H1 (cell line): ENCODE measurements at regions not wholly inside any gene's neighbourhood (a gene's known extent, or its start where the extent isn't known, plus 50 kb on each side); places are given as distances from the start of the nearest gene placed in this dataset.
"Not testable (repeated sequence)": the region's sequence is repeated elsewhere in the genome, so short reads cannot be mapped to it uniquely, and the experiment has no call there.

Experiments used
- CTCF ChIA-PET: fragments of 300-600 bp; sonication (Branson Sonifier 250); formaldehyde crosslinking; loops from one replicate; lab custom pipeline; 2021; ENCODE audit not compliant: partially characterized antibody; lab: Charles Lee
- POLR2A ChIA-PET: fragments of 300-600 bp; sonication (Branson Sonifier 250); formaldehyde crosslinking; loops from one replicate; lab custom pipeline; 2021; ENCODE audit warnings: inconsistent platforms; ENCODE audit not compliant: partially characterized antibody; lab: Charles Lee
- DNase-seq, 2 experiments: peaks; one replicate each; pipeline versions ENCODE4 v3.0.0 to v3.0.0-alpha.2; 2010 to 2022; ENCODE audit warnings: low spot score in 2 of 2, low read depth in 1 of 2, mixed read lengths in 1 of 2
- FAIRE-seq: peaks from 2 replicates; lab custom pipeline; 2011; peaks lifted over from hg19 to GRCh38; lab: Jason Lieb, UNC
- H2AFZ ChIP-seq: 2 replicates; pipeline ENCODE4 v1.8.1; 2012; ENCODE audit warnings: low read length, inconsistent platforms
- H2AK5ac ChIP-seq: 2 replicates; pipeline ENCODE4 v1.6.1; 2013; ENCODE audit warnings: low read depth, low read length
- H2BK120ac ChIP-seq: replicated peaks from 2 replicates; pipeline ENCODE3; 2013; ENCODE audit warnings: low read depth, low read length, inconsistent platforms
- H2BK12ac ChIP-seq: 2 replicates; pipeline ENCODE4 v1.6.1; 2013; ENCODE audit warnings: low read depth, low read length
- H2BK15ac ChIP-seq: 2 replicates; pipeline ENCODE4 v1.6.1; 2013; ENCODE audit warnings: low read length
- H2BK20ac ChIP-seq: 2 replicates; pipeline ENCODE4 v1.6.1; 2013; ENCODE audit warnings: low read length
- H2BK5ac ChIP-seq: 2 replicates; pipeline ENCODE4 v1.6.1; 2013; ENCODE audit warnings: low read depth, low read length
- H3K14ac ChIP-seq: 2 replicates; pipeline ENCODE4 v1.6.1; 2013; ENCODE audit warnings: inconsistent platforms; ENCODE audit not compliant: insufficient read length
- H3K18ac ChIP-seq: 2 replicates; pipeline ENCODE4 v1.6.1; 2013; ENCODE audit warnings: low read length; ENCODE audit errors: extremely low read depth
- H3K23ac ChIP-seq: 2 replicates; pipeline ENCODE4 v1.6.1; 2013; ENCODE audit warnings: inconsistent platforms; ENCODE audit not compliant: insufficient read length
- H3K23me2 ChIP-seq: 2 replicates; pipeline ENCODE4 v1.6.1; 2013; ENCODE audit warnings: low read depth, low read length
- H3K27ac ChIP-seq: 2 replicates; pipeline ENCODE4 v1.6.1; 2011; ENCODE audit warnings: low read depth, low read length, inconsistent platforms
- H3K27me3 ChIP-seq, 4 experiments: replicated peaks in 1 of 4; 1 replicate in 1 of 4; 2 replicates in 3 of 4; pipeline versions ENCODE4 v1.6.1 to v1.8.1; 2011 to 2013; ENCODE audit warnings: low read length in 3 of 4, mild to moderate bottlenecking in 3 of 4, inconsistent platforms in 2 of 4, mixed read lengths in 2 of 4, moderate library complexity in 1 of 4; ENCODE audit not compliant: control insufficient read depth in 3 of 4, insufficient read depth in 3 of 4; ENCODE audit errors: extremely low read depth in 1 of 4
- H3K36me3 ChIP-seq, 4 experiments: 2 replicates each; pipeline versions ENCODE4 v1.6.1 to v1.8.1; 2011 to 2013; ENCODE audit warnings: mild to moderate bottlenecking in 4 of 4, low read length in 3 of 4, moderate library complexity in 2 of 4, control low read depth in 1 of 4, inconsistent platforms in 1 of 4; ENCODE audit not compliant: insufficient read depth in 4 of 4, control insufficient read depth in 2 of 4
- H3K4ac ChIP-seq: replicated peaks from 2 replicates; pipeline ENCODE3; 2013; ENCODE audit warnings: low read length, low read depth, mixed read lengths, inconsistent platforms; ENCODE audit not compliant: insufficient read length
- H3K4me1 ChIP-seq, 4 experiments: replicated peaks in 1 of 4; 1 replicate in 1 of 4; 2 replicates in 3 of 4; pipeline versions ENCODE4 v1.6.1 to v1.8.1; 2011 to 2013; ENCODE audit warnings: low read length in 3 of 4, inconsistent platforms in 2 of 4, mixed read lengths in 1 of 4; ENCODE audit not compliant: insufficient read depth in 4 of 4, control insufficient read depth in 3 of 4
- H3K4me2 ChIP-seq, 2 experiments: 2 replicates each; pipeline versions ENCODE4 v1.6.1 to v1.8.1; 2011 to 2013; ENCODE audit warnings: low read depth in 2 of 2, low read length in 2 of 2, control low read depth in 1 of 2, inconsistent platforms in 1 of 2, mild to moderate bottlenecking in 1 of 2; ENCODE audit not compliant: insufficient read depth in 1 of 2
- H3K4me3 ChIP-seq, 4 experiments: fragments of 200-600, 300-600 bp in 1 of 4; sonication (generic), shearing (Covaris generic), sonication (Bioruptor Twin) in 1 of 4; 2 replicates each; pipeline versions ENCODE4 v1.5.1 to v1.8.1; 2011 to 2016; ENCODE audit warnings: low read length in 4 of 4, low read depth in 3 of 4, control low read depth in 2 of 4, inconsistent platforms in 2 of 4, mild to moderate bottlenecking in 2 of 4, mixed read lengths in 1 of 4, moderate library complexity in 1 of 4; ENCODE audit not compliant: insufficient read depth in 2 of 4; ENCODE audit errors: extremely low read depth in 1 of 4
- H3K56ac ChIP-seq: replicated peaks from 2 replicates; pipeline ENCODE3; 2013; ENCODE audit warnings: low read depth, mild to moderate bottlenecking, mixed read lengths, low read length, inconsistent platforms; ENCODE audit not compliant: insufficient read length
- H3K79me1 ChIP-seq: 2 replicates; pipeline ENCODE4 v1.6.1; 2013; ENCODE audit warnings: low read depth, low read length, control low read depth
- H3K79me2 ChIP-seq, 2 experiments: 2 replicates each; pipeline versions ENCODE4 v1.6.1 to v1.8.1; 2012 to 2013; ENCODE audit warnings: low read length in 2 of 2, mild to moderate bottlenecking in 2 of 2, inconsistent platforms in 1 of 2; ENCODE audit not compliant: insufficient read depth in 2 of 2, control insufficient read depth in 1 of 2
- H3K9ac ChIP-seq, 4 experiments: replicated peaks in 1 of 4; 1 replicate in 1 of 4; 2 replicates in 3 of 4; pipeline versions ENCODE4 v1.6.1 to v1.8.1; 2011 to 2013; ENCODE audit warnings: low read depth in 3 of 4, low read length in 3 of 4, control low read depth in 2 of 4, mild to moderate bottlenecking in 2 of 4, moderate library complexity in 2 of 4, inconsistent platforms in 1 of 4; ENCODE audit errors: extremely low read depth in 1 of 4
- H3K9me3 ChIP-seq, 2 experiments: 2 replicates each; pipeline versions ENCODE4 v1.6.1 to v1.8.1; 2012 to 2013; ENCODE audit warnings: mild to moderate bottlenecking in 2 of 2, moderate library complexity in 2 of 2, control low read depth in 1 of 2, inconsistent platforms in 1 of 2, low read depth in 1 of 2, low read length in 1 of 2, mixed read lengths in 1 of 2; ENCODE audit not compliant: insufficient read depth in 2 of 2
- H4K20me1 ChIP-seq, 2 experiments: replicated peaks in 1 of 2; 2 replicates each; pipeline versions ENCODE3 to v1.8.1; 2011 to 2013; ENCODE audit warnings: inconsistent platforms in 2 of 2, low read length in 2 of 2, mild to moderate bottlenecking in 1 of 2; ENCODE audit not compliant: insufficient read depth in 2 of 2, control insufficient read depth in 1 of 2
- H4K5ac ChIP-seq: 2 replicates; pipeline ENCODE4 v1.6.1; 2013; ENCODE audit warnings: low read length, low read depth, mixed read lengths, inconsistent platforms; ENCODE audit not compliant: insufficient read length
- H4K8ac ChIP-seq: 2 replicates; pipeline ENCODE4 v1.8.0; 2013; ENCODE audit warnings: mild to moderate bottlenecking, moderate library complexity, low read length, inconsistent platforms; ENCODE audit not compliant: insufficient read depth; ENCODE audit errors: extremely low read depth
- H4K91ac ChIP-seq: replicated peaks from 2 replicates; pipeline ENCODE3; 2013; ENCODE audit warnings: low read length, mixed read lengths, inconsistent platforms; ENCODE audit not compliant: insufficient read length
- WGBS, 2 experiments: shearing (Covaris generic) in 1 of 2; methylation state at CpG; one replicate each; pipeline versions ENCODE4 v1.1.6 to v1.1.7; 2013 to 2015; ENCODE audit warnings: low lambda C conversion rate in 2 of 2, mixed read lengths in 2 of 2, inconsistent platforms in 1 of 2, low coverage in 1 of 2, missing lambda C conversion rate in 1 of 2; ENCODE audit not compliant: insufficient replicate concordance in 2 of 2, insufficient coverage in 1 of 2, insufficient read length in 1 of 2; ENCODE audit errors: extremely low coverage in 1 of 2, missing lambda C conversion rate in 1 of 2; 5-methylcytosine and 5-hydroxymethylcytosine counted together

DNA sequence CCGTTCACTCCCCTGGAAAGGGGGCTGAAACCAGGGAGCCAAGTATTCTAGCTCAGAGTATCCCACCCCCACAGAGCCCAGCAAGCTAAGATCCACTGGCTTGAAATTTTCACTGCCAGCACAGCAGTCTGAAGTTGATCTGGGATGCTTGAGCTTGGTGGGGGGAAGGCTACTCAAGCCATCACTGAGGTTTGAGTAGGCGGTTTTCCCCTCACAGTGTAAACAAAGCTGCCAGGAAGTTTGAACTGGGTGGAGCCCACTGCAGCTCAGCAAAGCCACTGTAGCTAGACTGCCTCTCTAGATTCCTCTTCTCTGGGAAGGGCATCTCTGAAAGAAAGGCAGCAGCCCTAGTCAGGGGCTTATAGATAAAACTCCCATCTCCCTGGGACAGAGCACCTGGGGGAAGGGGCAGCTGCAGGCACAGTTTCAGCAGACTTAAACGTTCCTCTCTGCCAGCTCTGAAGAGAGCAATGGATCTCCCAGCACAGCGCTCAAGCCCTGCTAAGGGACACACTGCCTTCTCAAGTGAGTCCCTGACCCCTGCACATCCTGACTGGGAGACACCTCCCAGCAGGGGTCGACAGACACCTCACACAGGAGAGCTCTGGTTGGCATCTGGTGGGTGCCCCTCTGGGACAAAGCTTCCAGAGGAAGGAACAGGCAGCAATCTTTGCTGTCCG, 204.8 kb upstream of the ZNF658 start:
- H2AFZ ChIP-seq, H2BK20ac ChIP-seq, H2BK15ac ChIP-seq, POLR2A ChIA-PET, H3K9ac ChIP-seq, H3K79me1 ChIP-seq, H3K36me3 ChIP-seq, H3K4ac ChIP-seq, H3K79me2 ChIP-seq, H3K23me2 ChIP-seq, H3K4me3 ChIP-seq, DNase-seq, H3K9me3 ChIP-seq, H2AK5ac ChIP-seq, H3K18ac ChIP-seq, H3K14ac ChIP-seq, H3K4me1 ChIP-seq, H3K27me3 ChIP-seq, H4K91ac ChIP-seq, H2BK120ac ChIP-seq, H4K8ac ChIP-seq, H4K20me1 ChIP-seq, H2BK5ac ChIP-seq, H3K56ac ChIP-seq, FAIRE-seq, CTCF ChIA-PET, H3K27ac ChIP-seq, H3K4me2 ChIP-seq, H4K5ac ChIP-seq, H2BK12ac ChIP-seq, H3K23ac ChIP-seq: not testable (repeated sequence)
- 100% methylated on average over 1 of the region's 6 CpGs; no CpG with 5 or more reads in 1 of the 2 experiments for WGBS, 2 experiments
